AG04450 (cell line): ENCODE measurements at regions not wholly inside any gene's neighbourhood (a gene's known extent, or its start where the extent isn't known, plus 50 kb on each side); places are given as distances from the start of the nearest gene placed in this dataset.

ENCODE experiments used
- CTCF ChIA-PET: fragments of 300-600, 350-600 bp; formaldehyde crosslinking; extraction: SDS; loops from one replicate; lab custom pipeline; 2022; ENCODE audit warnings: antibody characterized with exemption, inconsistent platforms; lab: Charles Lee
- POLR2A ChIA-PET: fragments of 350-600 bp; formaldehyde crosslinking; extraction: SDS; loops from one replicate; lab custom pipeline; 2021; ENCODE audit warnings: antibody characterized with exemption, inconsistent platforms; lab: Yijun Ruan, JAX
- DNase-seq: peaks from one replicate; pipeline ENCODE4 v3.0.0-alpha.2; 2011; ENCODE audit warnings: low read depth, low spot score
- H3K27ac ChIP-seq: one replicate; pipeline ENCODE4 v1.5.1; 2012; ENCODE audit warnings: low read depth, low read length, control low read depth
- H3K27me3 ChIP-seq: one replicate; pipeline ENCODE4 v1.6.0; 2012; ENCODE audit warnings: low read length; ENCODE audit not compliant: control insufficient read depth, insufficient read depth
- H3K4me3 ChIP-seq: 2 replicates; pipeline ENCODE4 v1.5.1; 2011; ENCODE audit warnings: mild to moderate bottlenecking, low read depth, low read length, control low read depth
- H3K9me3 ChIP-seq: 2 replicates; pipeline ENCODE4 v1.5.1; 2012; ENCODE audit warnings: low read length; ENCODE audit not compliant: control insufficient read depth, insufficient read depth
- TF ChIP-seq, protein P1 (sequence below): IDR thresholded peaks from 2 replicates; pipeline ENCODE4 v1.5.1; 2011; ENCODE audit warnings: low read depth, low read length, control low read depth, inconsistent platforms

DNA sequence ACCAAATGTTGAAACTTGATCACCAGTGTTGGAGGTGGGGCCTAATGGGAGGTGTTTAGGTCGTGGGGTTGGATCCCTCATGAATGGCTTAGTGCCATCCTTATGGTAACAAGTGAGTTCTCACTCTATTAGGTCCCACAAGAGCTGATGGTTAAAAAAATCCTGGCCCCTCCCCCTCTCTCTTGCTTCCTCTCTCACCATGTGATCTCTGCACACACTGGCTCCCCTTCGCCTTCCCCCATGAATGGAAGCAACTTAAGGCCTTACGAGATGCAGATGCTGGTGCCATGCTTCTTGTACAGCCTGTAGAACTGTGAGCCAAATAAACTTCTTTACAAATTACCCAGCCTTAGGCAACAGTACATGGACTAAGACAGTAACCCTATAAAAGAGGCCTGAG is 62.7 kb downstream of the PPP1R3C start:
- DNase-seq = no peak
- TF ChIP-seq, protein P1, sequence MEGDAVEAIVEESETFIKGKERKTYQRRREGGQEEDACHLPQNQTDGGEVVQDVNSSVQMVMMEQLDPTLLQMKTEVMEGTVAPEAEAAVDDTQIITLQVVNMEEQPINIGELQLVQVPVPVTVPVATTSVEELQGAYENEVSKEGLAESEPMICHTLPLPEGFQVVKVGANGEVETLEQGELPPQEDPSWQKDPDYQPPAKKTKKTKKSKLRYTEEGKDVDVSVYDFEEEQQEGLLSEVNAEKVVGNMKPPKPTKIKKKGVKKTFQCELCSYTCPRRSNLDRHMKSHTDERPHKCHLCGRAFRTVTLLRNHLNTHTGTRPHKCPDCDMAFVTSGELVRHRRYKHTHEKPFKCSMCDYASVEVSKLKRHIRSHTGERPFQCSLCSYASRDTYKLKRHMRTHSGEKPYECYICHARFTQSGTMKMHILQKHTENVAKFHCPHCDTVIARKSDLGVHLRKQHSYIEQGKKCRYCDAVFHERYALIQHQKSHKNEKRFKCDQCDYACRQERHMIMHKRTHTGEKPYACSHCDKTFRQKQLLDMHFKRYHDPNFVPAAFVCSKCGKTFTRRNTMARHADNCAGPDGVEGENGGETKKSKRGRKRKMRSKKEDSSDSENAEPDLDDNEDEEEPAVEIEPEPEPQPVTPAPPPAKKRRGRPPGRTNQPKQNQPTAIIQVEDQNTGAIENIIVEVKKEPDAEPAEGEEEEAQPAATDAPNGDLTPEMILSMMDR = no peak
- CTCF ChIA-PET = no interaction called here
- no peak overlapping the region for H3K27ac ChIP-seq
- no peaks in the 10 kb centered on the region; the same call in 1 of the 2 replicates for H3K9me3 ChIP-seq
- H3K27me3 ChIP-seq = no peaks in the 10 kb centered on the region
- H3K4me3 ChIP-seq = no peak overlapping the region
- POLR2A ChIA-PET = no interaction called here

DNA sequence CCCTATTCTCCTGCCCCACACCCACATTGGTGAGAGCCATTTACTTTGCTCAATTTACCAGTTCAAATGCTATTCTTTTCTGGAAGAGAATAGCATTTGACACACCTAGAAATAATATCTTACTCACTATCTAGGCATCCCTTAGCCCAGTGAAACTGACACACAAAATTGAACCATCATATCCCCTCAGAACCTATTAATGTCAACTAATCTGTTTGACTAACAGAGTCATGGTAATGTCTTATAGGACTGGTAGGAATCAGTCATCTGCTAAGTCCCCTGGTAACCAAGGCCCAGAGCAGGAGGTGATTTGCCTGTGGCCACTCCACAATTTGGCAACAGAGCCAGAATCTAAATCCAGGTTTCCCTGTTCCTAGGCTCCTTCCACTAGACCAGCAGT is 63.3 kb downstream of the PPP1R3C start:
- no peak overlapping the region for H3K4me3 ChIP-seq
- CTCF ChIA-PET = no interaction called here
- DNase-seq = no peak
- no peaks in the 10 kb centered on the region for H3K27me3 ChIP-seq
- TF ChIP-seq, protein P1 = no peak
- no peak overlapping the region for H3K27ac ChIP-seq
- no peaks in the 10 kb centered on the region; the same call in 1 of the 2 replicates for H3K9me3 ChIP-seq
- POLR2A ChIA-PET = no interaction called here

DNA sequence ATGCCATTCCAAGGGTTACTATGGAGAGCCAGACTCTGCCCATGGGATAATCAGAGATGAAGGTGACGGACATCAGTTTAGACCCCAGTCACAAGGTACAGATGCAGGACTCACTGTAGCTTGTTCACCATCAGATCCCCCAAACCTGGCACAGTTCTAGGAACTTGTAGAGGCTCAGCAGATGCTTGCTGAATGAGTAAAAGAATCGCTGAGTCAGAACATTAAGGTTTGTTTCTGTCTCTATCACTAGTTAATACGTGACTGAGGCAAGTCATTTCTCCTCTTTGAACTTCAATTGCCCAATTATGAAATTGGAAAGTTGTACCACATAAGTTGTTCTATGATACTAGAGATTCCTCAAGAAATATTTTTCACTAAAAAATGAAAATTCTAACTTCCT is 65.1 kb downstream of the PPP1R3C start:
- no peaks in the 10 kb centered on the region for H3K27me3 ChIP-seq
- DNase-seq = no peak
- TF ChIP-seq, protein P1 = no peak
- POLR2A ChIA-PET = no interaction called here
- no peak overlapping the region for H3K4me3 ChIP-seq
- H3K9me3 ChIP-seq = no peaks in the 10 kb centered on the region; the same call in 1 of the 2 replicates
- no peak overlapping the region for H3K27ac ChIP-seq
- CTCF ChIA-PET = interaction anchor here (1.7 kb wide), 1 partner anchor 16 kb away, joined by 7 read pairs; no protein-coding TSS in a partner anchor

DNA sequence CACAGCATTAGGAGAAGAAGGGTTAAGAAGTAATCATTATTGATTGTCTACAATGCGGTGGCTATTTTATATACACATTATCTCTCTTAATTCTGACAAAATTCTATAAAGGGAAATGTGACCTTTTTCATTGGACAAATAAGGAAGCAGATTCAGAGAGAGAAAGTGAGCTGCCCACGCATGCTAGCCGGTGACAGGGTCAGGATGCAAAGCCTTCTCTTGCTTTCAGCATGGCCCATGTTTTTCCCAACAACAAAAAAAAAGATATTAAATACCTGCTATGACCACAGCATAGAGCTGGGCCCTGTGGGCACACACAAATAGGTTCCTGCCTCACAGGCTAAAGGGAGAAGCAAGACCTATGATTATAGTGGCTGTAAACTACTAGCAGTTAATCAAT is 66.8 kb downstream of the PPP1R3C start:
- Histone ChIP-seq H3K9me3 (no peaks in the 10 kb centered on the region; the same call in 1 of the 2 replicates), H3K27ac (no peak overlapping the region), H3K4me3 (no peak overlapping the region), H3K27me3 (no peaks in the 10 kb centered on the region)
- DNase-seq = no peak
- CTCF ChIA-PET = interaction anchor here (1.7 kb wide), 1 partner anchor 14 kb away, joined by 7 read pairs; no protein-coding TSS in a partner anchor
- POLR2A ChIA-PET = no interaction called here
- TF ChIP-seq, protein P1 = no peak

DNA sequence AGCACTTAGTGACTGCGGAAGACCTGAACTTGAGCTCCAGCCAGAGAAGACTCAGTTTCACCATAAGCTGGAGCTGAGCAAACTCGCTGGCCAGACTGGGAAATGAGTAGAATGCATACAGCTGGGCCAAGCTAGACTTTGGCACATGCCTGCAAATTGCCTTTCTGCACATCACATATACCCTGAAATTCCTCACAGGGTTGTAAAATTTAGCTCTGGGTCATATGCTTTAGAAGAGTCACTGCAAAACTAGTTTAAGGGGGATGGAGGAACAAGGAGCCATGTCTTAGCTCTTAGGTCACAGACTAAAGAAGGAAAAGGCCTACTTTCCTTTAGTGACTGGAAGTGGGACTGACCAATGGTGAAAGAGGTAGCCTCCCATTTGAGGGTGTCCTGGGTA is 67.6 kb downstream of the PPP1R3C start:
- Histone ChIP-seq H3K4me3 (no peak overlapping the region), H3K27me3 (no peaks in the 10 kb centered on the region), H3K27ac (no peak overlapping the region), H3K9me3 (no peaks in the 10 kb centered on the region; the same call in 1 of the 2 replicates)
- ChIA-PET CTCF (no interaction called here), POLR2A (no interaction called here)
- no peak for DNase-seq
- TF ChIP-seq, protein P1 = no peak
